ENCODE measurements at regions not wholly inside any gene's neighbourhood (a gene's known extent, or its start where the extent isn't known, plus 50 kb on each side); places are given as distances from the start of the nearest gene placed in this dataset.

GRCh38 chr6:98648211-98648914 lies 186.0 kb upstream of the POU3F2 start:
- DNase-seq (ENCODE audit: low read depth in 1 of 2, low spot score in 2 of 2) (no peak), FAIRE-seq (no peak)
- Histone ChIP-seq H2BK5ac (ENCODE audit: low read depth, low read length) (no peak overlapping the region), H2AFZ (ENCODE audit: low read length) (peak overlapping the region; percentile 49; the same call in 1 of the 2 replicates), H3K9ac (replicated peaks in 1 of 4; ENCODE audit: extremely low read depth in 1 of 4, low read depth in 3 of 4, low read length in 3 of 4) (no peak overlapping the region), H4K5ac (ENCODE audit: insufficient read length, low read depth, low read length) (no peak overlapping the region), H3K56ac (replicated peaks; ENCODE audit: insufficient read length, low read depth, low read length) (no peak overlapping the region), H2BK120ac (replicated peaks; ENCODE audit: low read depth, low read length) (no peak overlapping the region), H3K4me3 (ENCODE audit: extremely low read depth in 1 of 4, insufficient read depth in 2 of 4, low read depth in 3 of 4, low read length in 4 of 4) (no peak overlapping the region), H2BK15ac (ENCODE audit: low read length) (no peak overlapping the region), H4K91ac (replicated peaks; ENCODE audit: insufficient read length, low read length) (no peak overlapping the region), H3K79me1 (ENCODE audit: low read depth, low read length) (no peaks in the 10 kb centered on the region), H3K23me2 (ENCODE audit: low read depth, low read length) (no peaks in the 10 kb centered on the region), H3K18ac (ENCODE audit: extremely low read depth, low read length) (no peak overlapping the region), H2AK5ac (ENCODE audit: low read depth, low read length) (no peak overlapping the region), H3K4me2 (ENCODE audit: insufficient read depth in 1 of 2, low read depth in 2 of 2, low read length in 2 of 2) (no peak overlapping the region; a peak in 1 of 4 replicates), H3K79me2 (ENCODE audit: control insufficient read depth in 1 of 2, insufficient read depth in 2 of 2, low read length in 2 of 2) (no peaks in the 10 kb centered on the region), H3K9me3 (ENCODE audit: insufficient read depth in 2 of 2, low read depth in 1 of 2, low read length in 1 of 2) (no peaks in the 10 kb centered on the region), H4K20me1 (replicated peaks in 1 of 2; ENCODE audit: control insufficient read depth in 1 of 2, insufficient read depth in 2 of 2, low read length in 2 of 2) (no peaks in the 10 kb centered on the region), H2BK12ac (ENCODE audit: low read depth, low read length) (no peak overlapping the region), H3K4ac (replicated peaks; ENCODE audit: insufficient read length, low read depth, low read length) (no peak overlapping the region), H3K14ac (ENCODE audit: insufficient read length) (no peak overlapping the region), H2BK20ac (ENCODE audit: low read length) (no peak overlapping the region), H4K8ac (ENCODE audit: extremely low read depth, insufficient read depth, low read length) (no peak overlapping the region), H3K36me3 (ENCODE audit: control insufficient read depth in 2 of 4, insufficient read depth in 4 of 4, low read length in 3 of 4) (no peaks in the 10 kb centered on the region), H3K27ac (ENCODE audit: low read depth, low read length) (no peak overlapping the region), H3K4me1 (replicated peaks in 1 of 4; ENCODE audit: control insufficient read depth in 3 of 4, insufficient read depth in 4 of 4, low read length in 3 of 4) (peaks cover 0 to 7% (median 3%) of the 10 kb centered on the region in 4 experiments; a peak in 5 of 7 replicates), H3K27me3 (replicated peaks in 1 of 4; ENCODE audit: control insufficient read depth in 3 of 4, extremely low read depth in 1 of 4, insufficient read depth in 3 of 4, low read length in 3 of 4) (no peaks in the 10 kb centered on the region), H3K23ac (ENCODE audit: insufficient read length) (no peak overlapping the region)
- 86% methylated on average over 7 of the region's 7 CpGs; no CpG with 5 or more reads in 1 of the 2 experiments for WGBS, 2 experiments (ENCODE audit: extremely low coverage in 1 of 2, insufficient coverage in 1 of 2, insufficient read length in 1 of 2, insufficient replicate concordance in 2 of 2, low coverage in 1 of 2, low lambda C conversion rate in 2 of 2, missing lambda C conversion rate in 1 of 2)
- CTCF ChIA-PET (ENCODE audit: partially characterized antibody), result no interaction called here
- POLR2A ChIA-PET (ENCODE audit: partially characterized antibody), result no interaction called here
- TF ChIP-seq CTBP2 (IDR thresholded peaks at IDR 0.05; ENCODE audit: borderline replicate concordance, insufficient read depth, insufficient read length, low read length) (no peak), EP300 (IDR thresholded peaks at IDR 0.05; ENCODE audit: borderline replicate concordance in 1 of 2, low read depth in 2 of 2, low read length in 2 of 2) (no peak), MAFK (IDR thresholded peaks at IDR 0.05; ENCODE audit: low read depth, low read length) (no peak), BACH1 (IDR thresholded peaks at IDR 0.05; ENCODE audit: low read length) (no peak), FOSL1 (IDR thresholded peaks at IDR 0.05; ENCODE audit: insufficient read depth, low read depth, low read length) (no peak), GTF2F1 (IDR thresholded peaks at IDR 0.05; ENCODE audit: borderline replicate concordance, low read depth, low read length) (no peak)
